Hippocampal formation (tissue), 2 donors: ENCODE measurements at regions not wholly inside any gene's neighbourhood (a gene's known extent, or its start where the extent isn't known, plus 50 kb on each side); places are given as distances from the start of the nearest gene placed in this dataset.
"Not testable (repeated sequence)": the region's sequence is repeated elsewhere in the genome, so short reads cannot be mapped to it uniquely, and the experiment has no call there.

Experiments used
- DNase-seq, 2 donors: peaks; one replicate each; lab custom pipeline; 2025; lab: John Stamatoyannopoulos, UW

DNA sequence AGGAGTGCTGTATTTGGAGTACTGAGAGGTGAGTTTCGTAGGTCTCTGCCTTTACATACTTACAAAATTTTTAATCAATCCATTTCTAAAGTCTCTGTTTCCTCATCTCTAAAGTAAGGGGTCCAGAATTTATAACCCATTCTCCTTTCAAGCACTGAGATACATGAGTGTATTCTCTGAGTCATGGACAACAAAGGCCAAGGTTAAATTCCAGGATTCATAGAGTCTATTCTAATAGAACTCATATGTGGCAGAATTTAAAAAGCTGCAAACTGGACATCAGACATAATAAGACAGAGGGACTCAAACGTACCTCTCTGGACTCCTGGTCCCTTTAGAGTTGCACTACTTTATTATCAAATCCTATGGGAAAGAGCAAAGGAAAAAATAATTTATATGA, 112.5 kb upstream of the SLIT3 start:
- no peak for DNase-seq

- no peak for DNase-seq
These were observed 111.9 kb upstream of the SLIT3 start for GRCh38 chr5:169412831-169413230.

DNA sequence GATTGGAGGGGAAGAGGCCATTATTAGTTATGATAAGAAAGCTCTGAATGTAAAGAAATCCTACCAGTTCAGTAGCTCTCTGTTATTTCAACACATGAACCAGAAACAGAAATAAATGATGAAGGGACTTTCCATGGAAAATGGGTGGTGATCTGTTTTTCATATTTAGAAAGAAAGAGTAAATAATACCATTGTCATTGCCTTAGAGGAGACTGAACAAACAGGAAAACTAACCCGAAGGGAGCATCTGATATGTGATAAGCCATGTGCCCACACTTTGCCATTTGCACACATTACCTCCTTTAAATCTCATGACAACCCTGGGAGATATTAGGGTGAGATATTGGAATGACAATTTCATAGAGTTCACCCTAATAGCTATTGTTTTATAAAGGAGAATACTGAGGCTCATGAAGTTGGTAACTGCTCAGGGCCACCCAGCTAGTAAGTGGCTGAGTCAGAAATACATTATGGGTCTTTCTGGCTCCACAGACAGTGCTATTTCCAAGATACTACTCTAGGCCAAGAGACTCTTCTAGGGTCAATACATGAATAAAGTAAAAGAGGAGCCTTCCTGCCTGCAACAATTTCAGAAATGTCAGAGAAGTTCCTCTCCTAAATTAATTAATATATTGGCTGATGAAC, 111.0 kb upstream of the SLIT3 start:
- no peak for DNase-seq

DNA sequence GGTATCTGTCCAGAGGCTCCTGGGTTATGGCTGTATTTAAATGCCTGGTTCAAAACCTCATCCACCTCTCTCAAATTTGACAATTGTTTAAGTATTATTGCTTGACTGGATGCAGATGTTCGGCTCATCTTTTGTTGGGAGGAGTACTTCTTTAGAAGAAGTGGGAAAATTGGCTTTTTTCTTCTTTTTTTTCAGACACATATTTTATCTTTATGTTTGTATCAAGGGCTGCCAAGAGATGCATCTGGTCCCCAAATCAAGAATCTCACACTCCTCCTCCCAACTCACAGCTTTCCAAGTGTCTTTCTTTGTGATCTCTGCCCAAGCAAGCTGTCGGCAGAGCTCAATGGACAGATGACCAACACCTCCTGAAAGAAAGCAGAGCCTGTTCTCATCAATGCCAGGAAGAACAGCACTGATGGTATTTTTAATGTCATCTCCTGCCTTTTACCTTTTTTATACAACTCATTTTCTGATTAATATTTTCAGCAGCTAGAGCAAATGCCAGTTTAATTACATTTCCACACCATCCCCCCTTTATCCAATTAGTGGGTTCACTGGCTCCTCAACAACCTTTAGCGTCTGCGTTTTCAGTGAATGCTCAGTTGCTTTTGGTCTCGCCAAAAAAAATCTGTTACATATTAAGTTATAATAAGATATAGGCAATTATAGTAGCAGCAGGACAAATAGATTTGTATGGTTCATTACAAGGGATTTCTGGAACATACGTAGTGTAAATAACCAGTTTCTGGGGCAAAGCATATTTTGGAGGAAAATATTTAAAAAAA, 110.3 kb upstream of the SLIT3 start:
- no peak for DNase-seq

DNA sequence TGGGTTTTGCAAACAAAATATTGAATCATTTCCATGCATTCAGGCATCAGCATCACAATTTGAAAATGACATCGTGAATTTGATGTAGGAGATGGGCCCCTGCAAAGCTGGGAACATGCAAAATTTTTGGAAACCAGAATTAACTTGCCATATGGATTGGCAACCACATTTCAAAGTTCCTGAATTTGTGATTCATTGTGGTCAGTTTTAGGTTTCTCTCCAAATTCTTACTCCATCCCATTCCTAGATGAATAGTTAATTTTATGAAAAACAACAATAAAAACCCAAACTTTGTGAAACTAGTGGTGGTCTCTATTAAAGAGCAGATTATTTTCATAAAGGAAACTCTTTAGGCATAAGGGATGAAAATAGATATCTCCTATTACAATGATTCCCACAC, 107.8 kb upstream of the SLIT3 start:
- no peak for DNase-seq

DNA sequence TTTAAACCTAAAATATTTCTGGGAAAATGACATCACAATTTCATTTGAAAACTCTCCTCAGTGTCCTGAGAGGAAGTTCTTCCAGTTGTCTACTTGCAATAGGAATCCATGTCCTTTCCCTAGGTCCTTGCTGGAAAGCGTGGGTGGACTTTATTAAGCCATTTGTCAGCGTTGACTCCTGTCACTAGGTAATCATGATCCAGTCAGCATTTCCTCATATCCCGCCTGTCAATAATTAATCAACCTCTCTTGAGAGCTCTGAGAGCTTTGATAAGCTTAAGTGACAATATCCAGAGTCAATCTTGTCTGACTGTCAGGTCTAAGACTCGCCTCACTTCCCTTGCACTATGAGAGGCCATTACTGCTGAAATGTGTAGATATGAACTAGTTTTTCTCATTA, 107.2 kb upstream of the SLIT3 start:
- no peak for DNase-seq

- DNase-seq, result no peak
These were observed 103.3 kb upstream of the SLIT3 start for GRCh38 chr5:169404223-169404622.

GRCh38 chr5:169398515-169398914, 97.6 kb upstream of the SLIT3 start:
- DNase-seq, result no peak

DNA sequence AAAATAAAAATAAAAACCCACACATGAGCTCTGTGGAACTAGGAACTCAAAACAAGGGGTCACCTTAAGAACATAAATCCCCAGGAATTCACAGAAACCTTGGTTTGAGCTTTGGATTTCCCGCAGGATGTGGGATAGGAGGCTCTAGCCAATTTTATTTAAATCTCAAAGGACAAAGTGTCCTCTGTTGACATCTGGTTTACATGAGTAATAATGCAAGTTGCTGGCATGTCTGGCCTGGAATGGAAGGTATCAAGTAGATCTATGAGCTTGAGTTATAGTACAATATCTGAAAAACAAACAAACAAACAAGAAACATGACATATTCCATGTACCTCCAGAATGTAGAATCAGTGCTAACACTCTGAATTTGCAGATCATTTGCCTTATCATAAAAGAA, 94.2 kb upstream of the SLIT3 start:
- DNase-seq, result no peak

- DNase-seq, result no peak
These were observed 93.4 kb upstream of the SLIT3 start for GRCh38 chr5:169394371-169394770.

- DNase-seq, result no peak
These were observed 93.0 kb upstream of the SLIT3 start for GRCh38 chr5:169393907-169394306.

DNA sequence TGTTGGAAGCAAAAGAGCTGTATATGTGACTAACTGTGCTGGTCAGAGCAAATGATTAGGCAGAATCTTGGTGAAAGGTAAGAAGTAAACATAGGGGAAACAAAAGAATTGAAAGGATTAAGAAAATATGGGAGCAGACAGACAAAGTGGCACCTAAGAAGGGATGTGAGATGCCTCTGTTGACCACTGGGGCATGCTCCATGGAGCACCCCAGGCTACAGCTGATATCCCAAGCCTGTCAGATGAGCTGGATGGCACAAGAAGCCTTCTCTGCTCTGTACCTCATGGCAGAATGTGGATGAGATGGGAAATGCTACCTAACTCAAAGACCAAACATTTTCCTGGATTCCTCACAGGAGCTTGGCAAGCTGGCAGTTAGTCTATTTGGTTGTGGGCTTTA, 89.3 kb upstream of the SLIT3 start:
- no peak for DNase-seq

GRCh38 chr5:169389318-169389717, 88.4 kb upstream of the SLIT3 start:
- no peak for DNase-seq

DNA sequence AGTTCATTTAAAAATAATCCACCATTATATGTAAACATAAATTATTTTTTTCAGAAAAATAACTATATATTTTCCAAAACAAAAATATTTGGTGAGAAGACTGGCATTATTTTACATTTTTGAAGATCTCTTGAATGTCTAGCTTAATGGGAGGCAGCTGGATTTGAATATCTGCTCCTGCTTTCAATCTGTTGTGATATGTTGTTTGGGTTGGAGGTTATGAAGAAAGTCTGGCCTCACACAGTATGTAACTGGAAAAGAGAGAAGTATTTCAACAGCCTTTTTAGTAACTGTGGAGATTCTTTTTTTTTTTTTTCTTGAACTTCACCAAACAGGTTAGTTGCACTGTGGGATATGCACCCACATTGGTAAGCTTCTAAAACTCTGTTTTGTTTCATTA, 84.7 kb upstream of the SLIT3 start:
- no peak for DNase-seq

GRCh38 chr5:169384661-169385060, 83.7 kb upstream of the SLIT3 start:
- DNase-seq, result no peak

DNA sequence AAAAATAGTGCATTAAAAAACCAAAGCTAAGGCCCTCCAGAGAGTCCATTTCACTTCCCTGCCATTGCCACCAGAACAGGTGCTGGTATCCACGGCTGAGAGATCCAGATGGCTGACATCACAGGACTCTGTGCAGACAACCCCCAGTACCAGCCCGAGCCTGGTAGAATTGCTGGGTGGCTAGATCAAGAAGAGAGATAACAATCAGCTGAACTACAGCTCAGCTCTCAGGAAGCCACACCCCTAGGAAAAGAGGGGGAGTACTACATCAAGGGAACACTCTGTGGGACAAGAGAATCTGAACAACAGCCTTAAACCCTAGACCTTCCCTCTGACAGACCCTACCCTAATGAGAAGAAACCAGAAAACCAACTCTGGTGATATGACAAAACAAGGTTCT, 73.8 kb upstream of the SLIT3 start:
- DNase-seq, result no peak

DNA sequence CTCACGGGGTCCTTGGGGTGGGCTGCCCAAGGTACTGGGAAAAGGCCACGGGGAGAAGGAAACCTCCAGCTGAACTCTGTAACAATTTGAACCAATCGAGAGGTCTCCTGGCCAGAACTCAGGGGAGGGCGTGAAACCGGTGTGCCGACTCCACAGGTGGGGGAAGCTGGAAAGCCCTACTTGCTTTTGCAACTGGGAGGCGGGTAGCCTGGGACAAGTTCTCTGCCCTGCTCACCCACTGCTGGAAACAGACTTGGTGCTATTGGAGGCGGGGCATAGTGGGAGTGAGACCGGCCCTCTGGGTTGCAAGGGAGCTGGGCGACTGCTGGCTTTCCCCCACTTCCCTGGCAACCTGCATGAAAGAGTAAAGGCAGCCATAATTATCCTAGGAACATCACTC, 73.2 kb upstream of the SLIT3 start:
- DNase-seq, result no peak

DNA sequence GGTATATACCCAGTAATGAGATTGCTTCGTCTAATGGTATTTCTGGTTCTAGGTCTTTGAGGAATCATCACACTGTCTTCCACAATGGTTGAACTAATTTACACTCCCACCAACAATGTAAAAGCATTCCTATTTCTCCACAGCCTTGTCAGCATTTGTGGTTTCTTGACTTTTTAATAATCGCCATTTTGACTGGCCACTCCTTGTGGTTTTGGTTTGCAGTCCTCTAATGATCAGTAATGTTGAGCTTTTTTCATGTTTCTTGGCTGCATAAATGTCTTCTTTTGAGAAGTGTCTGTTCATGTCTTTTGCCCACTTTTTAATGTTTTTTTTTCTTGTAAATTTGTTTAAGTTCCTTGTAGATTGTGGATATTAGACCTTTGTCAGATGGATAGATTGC, 70.9 kb upstream of the SLIT3 start:
- not testable (repeated sequence) for DNase-seq

GRCh38 chr5:169369130-169369529, 68.2 kb upstream of the SLIT3 start:
- no peak for DNase-seq

DNA sequence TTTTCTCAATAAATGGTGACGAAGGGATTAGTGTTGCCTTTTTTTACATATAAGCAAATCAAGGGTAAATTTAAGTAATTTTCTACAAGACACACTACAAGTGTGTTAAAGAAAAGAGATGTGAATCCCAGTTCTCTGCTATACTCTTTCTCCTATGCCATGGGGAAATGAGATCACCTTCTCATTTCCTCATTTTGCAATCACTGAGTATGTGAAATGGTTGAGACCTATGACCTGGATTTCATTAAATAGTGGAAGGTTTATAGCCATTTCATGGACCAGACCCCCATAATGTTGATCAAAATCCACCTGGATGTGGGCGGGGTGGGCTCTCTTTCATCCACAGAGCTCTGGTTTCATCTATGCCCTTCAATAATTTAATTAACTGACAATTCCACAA, 66.9 kb upstream of the SLIT3 start:
- no peak for DNase-seq

GRCh38 chr5:169357291-169357690, 56.4 kb upstream of the SLIT3 start:
- DNase-seq, result no peak

DNA sequence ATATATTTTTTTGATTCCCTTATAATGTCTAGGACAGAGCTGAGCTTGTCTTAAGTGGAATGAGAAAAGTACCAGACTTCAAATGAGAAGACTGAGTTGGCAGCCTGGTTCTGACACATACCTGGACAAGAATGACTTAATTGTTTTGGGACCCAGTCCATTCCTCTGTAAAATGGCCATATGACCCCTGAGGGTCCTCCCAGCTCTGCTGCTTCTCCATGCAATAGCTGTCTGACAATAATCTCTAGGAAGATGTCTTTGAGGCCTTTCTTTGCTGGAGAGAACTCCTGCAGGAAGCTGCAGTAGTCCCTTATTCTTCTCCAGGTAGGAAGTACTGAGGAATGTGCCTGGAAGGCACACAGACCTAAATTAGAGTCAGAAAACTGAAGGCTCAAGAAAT, 55.9 kb upstream of the SLIT3 start:
- no peak for DNase-seq

- DNase-seq, result no peak
These were observed 55.2 kb upstream of the SLIT3 start for GRCh38 chr5:169356181-169356580.

GRCh38 chr5:169354921-169355320, 54.0 kb upstream of the SLIT3 start:
- DNase-seq, result no peak
